ENCODE measurements at regions not wholly inside any gene's neighbourhood (a gene's known extent, or its start where the extent isn't known, plus 50 kb on each side); places are given as distances from the start of the nearest gene placed in this dataset.

DNA sequence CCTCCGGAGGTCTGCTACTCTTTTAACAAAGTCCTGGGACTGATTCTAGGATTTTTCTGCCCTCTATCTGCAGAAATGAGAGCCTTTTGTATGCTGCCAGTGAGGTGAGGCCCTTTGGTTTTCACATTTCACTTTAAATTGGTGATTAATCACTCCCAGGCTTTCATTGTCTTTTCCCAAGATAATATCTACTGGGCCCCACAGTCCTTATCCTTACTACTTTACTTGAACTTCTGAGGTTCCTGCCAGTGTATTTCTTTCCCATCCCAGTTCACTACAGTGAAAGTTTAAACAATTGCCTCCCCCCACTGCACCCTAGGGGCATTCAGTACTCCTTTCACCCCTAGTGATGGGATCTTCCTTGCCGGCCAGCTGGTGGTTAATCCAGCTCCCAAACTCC is 127.4 kb upstream of the INHBA start:
- H3K9me3 ChIP-seq (ENCODE audit: control insufficient read depth in 1 of 2, insufficient read depth in 1 of 2, low read depth in 1 of 2, low read length in 2 of 2): no peaks in the 10 kb centered on the region
- no peaks in the 10 kb centered on the region for H3K27me3 ChIP-seq (ENCODE audit: insufficient read depth, low read length)
- no peak overlapping the region for H2AFZ ChIP-seq (ENCODE audit: low read depth, low read length, poor library complexity, severe bottlenecking)
- no peak for DNase-seq (ENCODE audit: low read depth, low spot score)
- no peak overlapping the region for H3K9ac ChIP-seq (ENCODE audit: low read length)
- TF ChIP-seq EZH2phosphoT487 (IDR thresholded peaks at IDR 0.05; ENCODE audit: borderline replicate concordance) (no peak), JUND (IDR thresholded peaks at IDR 0.05) (no peak), EZH2 (IDR thresholded peaks at IDR 0.05) (no peak), TCF7L2 (IDR thresholded peaks at IDR 0.05; ENCODE audit: borderline replicate concordance, extremely low read depth, insufficient read depth, insufficient read length) (no peak), SP1 (IDR thresholded peaks at IDR 0.05; ENCODE audit: low read depth) (no peak), CBX3 (IDR thresholded peaks at IDR 0.05; ENCODE audit: low read depth) (no peak), RAD21 (IDR thresholded peaks at IDR 0.05; ENCODE audit: low read depth) (no peak), YY1 (IDR thresholded peaks at IDR 0.05; ENCODE audit: extremely low read depth, insufficient replicate concordance, low read depth, low read length) (no peak)
- TF ChIP-seq, protein P1, sequence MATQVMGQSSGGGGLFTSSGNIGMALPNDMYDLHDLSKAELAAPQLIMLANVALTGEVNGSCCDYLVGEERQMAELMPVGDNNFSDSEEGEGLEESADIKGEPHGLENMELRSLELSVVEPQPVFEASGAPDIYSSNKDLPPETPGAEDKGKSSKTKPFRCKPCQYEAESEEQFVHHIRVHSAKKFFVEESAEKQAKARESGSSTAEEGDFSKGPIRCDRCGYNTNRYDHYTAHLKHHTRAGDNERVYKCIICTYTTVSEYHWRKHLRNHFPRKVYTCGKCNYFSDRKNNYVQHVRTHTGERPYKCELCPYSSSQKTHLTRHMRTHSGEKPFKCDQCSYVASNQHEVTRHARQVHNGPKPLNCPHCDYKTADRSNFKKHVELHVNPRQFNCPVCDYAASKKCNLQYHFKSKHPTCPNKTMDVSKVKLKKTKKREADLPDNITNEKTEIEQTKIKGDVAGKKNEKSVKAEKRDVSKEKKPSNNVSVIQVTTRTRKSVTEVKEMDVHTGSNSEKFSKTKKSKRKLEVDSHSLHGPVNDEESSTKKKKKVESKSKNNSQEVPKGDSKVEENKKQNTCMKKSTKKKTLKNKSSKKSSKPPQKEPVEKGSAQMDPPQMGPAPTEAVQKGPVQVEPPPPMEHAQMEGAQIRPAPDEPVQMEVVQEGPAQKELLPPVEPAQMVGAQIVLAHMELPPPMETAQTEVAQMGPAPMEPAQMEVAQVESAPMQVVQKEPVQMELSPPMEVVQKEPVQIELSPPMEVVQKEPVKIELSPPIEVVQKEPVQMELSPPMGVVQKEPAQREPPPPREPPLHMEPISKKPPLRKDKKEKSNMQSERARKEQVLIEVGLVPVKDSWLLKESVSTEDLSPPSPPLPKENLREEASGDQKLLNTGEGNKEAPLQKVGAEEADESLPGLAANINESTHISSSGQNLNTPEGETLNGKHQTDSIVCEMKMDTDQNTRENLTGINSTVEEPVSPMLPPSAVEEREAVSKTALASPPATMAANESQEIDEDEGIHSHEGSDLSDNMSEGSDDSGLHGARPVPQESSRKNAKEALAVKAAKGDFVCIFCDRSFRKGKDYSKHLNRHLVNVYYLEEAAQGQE (IDR thresholded peaks at IDR 0.05; ENCODE audit: low read depth): no peak
- no peaks in the 10 kb centered on the region for H3K4me1 ChIP-seq (ENCODE audit: control insufficient read depth in 1 of 2, insufficient read depth in 2 of 2, low read length in 2 of 2)
- no peaks in the 10 kb centered on the region for H3K36me3 ChIP-seq (ENCODE audit: control insufficient read depth in 1 of 2, insufficient read depth in 2 of 2, low read length in 2 of 2)
- no peaks in the 10 kb centered on the region for H3K79me2 ChIP-seq (ENCODE audit: insufficient read depth, low read length)
- H3K4me2 ChIP-seq (ENCODE audit: low read length): no peak overlapping the region
- POLR2A ChIA-PET: no interaction called here
- no peak overlapping the region for H3K27ac ChIP-seq (ENCODE audit: low read depth, low read length)
- intact Hi-C loops (cut with micrococcal nuclease): no loop called here
- CTCF ChIA-PET: no interaction called here
- ATAC-seq: no peak
- RAD21 ChIA-PET (ENCODE audit: low non-redundant PET in 1 of 2, low total read pairs in 2 of 2, uncharacterized antibody in 2 of 2, unreplicated experiment in 2 of 2): no interaction called here
- no peaks in the 10 kb centered on the region for H4K20me1 ChIP-seq (ENCODE audit: insufficient read depth)
- H3K4me3 ChIP-seq (replicated peaks in 1 of 2; ENCODE audit: low read depth in 1 of 2, low read length in 2 of 2): no peak overlapping the region
- BruUV-seq (replicated peaks): no TSS peak
- no peaks in the 10 kb centered on the region for H3K9me2 ChIP-seq (ENCODE audit: insufficient read depth)
